Endothelial cell of umbilical vein (primary cell): ENCODE measurements at regions not wholly inside any gene's neighbourhood (a gene's known extent, or its start where the extent isn't known, plus 50 kb on each side); places are given as distances from the start of the nearest gene placed in this dataset.

Experiments used
- BruUV-seq: library from RNA; stranded (reverse); fragments of 400-500 nt; replicated peaks from 2 replicates; lab custom pipeline; 2021; lab: Mats Ljungman, UMichigan
- CTCF ChIA-PET: fragments of 300-600, 350-600 bp; sonication (Branson Sonifier 250); formaldehyde crosslinking; loops from one replicate; lab custom pipeline; 2021; ENCODE audit warnings: antibody characterized with exemption, inconsistent platforms; lab: Charles Lee
- POLR2A ChIA-PET: fragments of 300-600, 350-600 bp; sonication (Branson Sonifier 250); formaldehyde crosslinking; loops from one replicate; lab custom pipeline; 2021; ENCODE audit warnings: antibody characterized with exemption, inconsistent platforms; lab: Charles Lee
- DNase-seq: peaks from one replicate; pipeline ENCODE4 v3.0.0-alpha.2; 2011; ENCODE audit warnings: low read depth, low spot score
- FAIRE-seq: peaks from 2 replicates; lab custom pipeline; 2011; peaks lifted over from hg19 to GRCh38; lab: Jason Lieb, UNC
- H2AFZ ChIP-seq: 2 replicates; pipeline ENCODE4 v1.6.0; 2012; ENCODE audit warnings: low read depth, low read length, control low read depth, inconsistent platforms
- H3K27ac ChIP-seq: 2 replicates; pipeline ENCODE4 v1.5.1; 2011; ENCODE audit warnings: low read depth, mild to moderate bottlenecking, control low read depth, low read length, moderate library complexity; ENCODE audit not compliant: insufficient read depth
- H3K27me3 ChIP-seq, 2 experiments: 2 replicates each; pipeline versions ENCODE4 v1.6.0 to v1.6.1; 2011; ENCODE audit warnings: low read length in 2 of 2, mixed read lengths in 1 of 2; ENCODE audit not compliant: control insufficient read depth in 2 of 2, insufficient read depth in 2 of 2
- H3K36me3 ChIP-seq, 2 experiments: 2 replicates in 1 of 2; 3 replicates in 1 of 2; pipeline ENCODE4 v1.5.1; 2011; ENCODE audit warnings: low read length in 2 of 2, mild to moderate bottlenecking in 1 of 2, moderate library complexity in 1 of 2; ENCODE audit not compliant: control insufficient read depth in 2 of 2, insufficient read depth in 2 of 2; ENCODE audit errors: extremely low read depth in 1 of 2
- H3K4me1 ChIP-seq: 3 replicates; pipeline ENCODE4 v1.5.1; 2011; ENCODE audit warnings: mild to moderate bottlenecking, low read length; ENCODE audit not compliant: control insufficient read depth, insufficient read depth; ENCODE audit errors: extremely low read depth
- H3K4me2 ChIP-seq: 2 replicates; pipeline ENCODE4 v1.6.1; 2011; ENCODE audit warnings: low read length, control low read depth, mixed read lengths; ENCODE audit not compliant: insufficient read depth
- H3K4me3 ChIP-seq, 3 experiments: fragments of 200-600 bp in 1 of 3; sonication (generic), shearing (Covaris generic) in 1 of 3; replicated peaks in 1 of 3; 2 replicates each; pipeline ENCODE4 v1.5.1; 2011 to 2016; ENCODE audit warnings: control low read depth in 3 of 3, low read length in 3 of 3, mild to moderate bottlenecking in 2 of 3, inconsistent platforms in 1 of 3, low read depth in 1 of 3, moderate library complexity in 1 of 3; ENCODE audit not compliant: insufficient read depth in 1 of 3
- H3K79me2 ChIP-seq: 2 replicates; pipeline ENCODE4 v1.6.0; 2012; ENCODE audit warnings: low read length, inconsistent platforms; ENCODE audit not compliant: control insufficient read depth, insufficient read depth
- H3K9ac ChIP-seq: replicated peaks from 2 replicates; pipeline ENCODE3; 2011; ENCODE audit warnings: low read length, control low read depth; ENCODE audit not compliant: insufficient read depth; ENCODE audit errors: extremely low read depth
- H3K9me1 ChIP-seq: replicated peaks from 3 replicates; pipeline ENCODE4 v1.6.0; 2011; ENCODE audit warnings: mild to moderate bottlenecking, low read length; ENCODE audit not compliant: control insufficient read depth, insufficient read depth; ENCODE audit errors: extremely low read depth
- H3K9me3 ChIP-seq: replicated peaks from 2 replicates; pipeline ENCODE4 v1.5.1; 2012; ENCODE audit warnings: low read length, inconsistent platforms; ENCODE audit not compliant: control insufficient read depth, insufficient read depth
- H4K20me1 ChIP-seq: replicated peaks from 2 replicates; pipeline ENCODE3; 2011; ENCODE audit warnings: mild to moderate bottlenecking, low read length; ENCODE audit not compliant: control insufficient read depth, insufficient read depth; ENCODE audit errors: extremely low read depth
- EZH2 ChIP-seq: IDR thresholded peaks from 2 replicates; pipeline ENCODE4 v1.6.1; 2012; ENCODE audit warnings: borderline replicate concordance, low read depth, mild to moderate bottlenecking, moderate library complexity, low read length, inconsistent platforms; ENCODE audit not compliant: severe bottlenecking
- FOS ChIP-seq: IDR thresholded peaks from 2 replicates; pipeline ENCODE4 v1.6.1; 2011; ENCODE audit warnings: mild to moderate bottlenecking, low read length, moderate library complexity, borderline replicate concordance; ENCODE audit not compliant: insufficient read depth
- GATA2 ChIP-seq: IDR thresholded peaks from 2 replicates; pipeline ENCODE4 v1.7.0; 2011; ENCODE audit warnings: low read depth, mild to moderate bottlenecking, moderate library complexity, mixed read lengths, low read length; ENCODE audit not compliant: insufficient read length, insufficient read depth
- JUN ChIP-seq: IDR thresholded peaks from 2 replicates; pipeline ENCODE4 v1.6.1; 2011; ENCODE audit warnings: borderline replicate concordance, low read depth; ENCODE audit not compliant: insufficient read length, insufficient read depth
- MYC ChIP-seq: IDR thresholded peaks from one replicate; pipeline ENCODE4 v1.6.1; 2011; ENCODE audit warnings: mild to moderate bottlenecking, low read depth, low read length
- POLR2A ChIP-seq: IDR thresholded peaks from 2 replicates; pipeline ENCODE4 v1.6.1; 2012; ENCODE audit warnings: low read depth, mild to moderate bottlenecking, control low read depth, low read length
- POLR2AphosphoS5 ChIP-seq: IDR thresholded peaks from 2 replicates; pipeline ENCODE4 v1.6.1; 2012; ENCODE audit warnings: low read depth, mild to moderate bottlenecking, control low read depth, low read length, moderate library complexity; ENCODE audit not compliant: insufficient read depth
- dilution Hi-C: fragments of 300-500 bp; cut with MboI; formaldehyde crosslinking; loops from one replicate; pipeline ENCODE4 v1.15.0; 2019; ENCODE audit warnings: low sequenced_read_pairs; ENCODE audit not compliant: extremely low pct_ligation_motif_present
- intact Hi-C: fragments of 100-400 bp; cut with micrococcal nuclease; formaldehyde crosslinking; loops from one replicate; pipeline ENCODE4 v1.10.0; 2022
- TF ChIP-seq, protein P1 (sequence below), 2 donors: IDR thresholded peaks; 1 replicate in 1 of 2; 2 replicates in 1 of 2; pipeline ENCODE4 v1.5.1; 2011; ENCODE audit warnings: low read length in 2 of 2, mild to moderate bottlenecking in 2 of 2, moderate library complexity in 2 of 2, control low read depth in 1 of 2, inconsistent platforms in 1 of 2, low read depth in 1 of 2; ENCODE audit not compliant: insufficient read depth in 1 of 2; ENCODE audit errors: extremely low read depth in 1 of 2
- TF ChIP-seq, protein P2 (sequence below): IDR thresholded peaks from 2 replicates; pipeline ENCODE4 v1.6.1; 2011; ENCODE audit not compliant: insufficient read depth, insufficient read length

DNA sequence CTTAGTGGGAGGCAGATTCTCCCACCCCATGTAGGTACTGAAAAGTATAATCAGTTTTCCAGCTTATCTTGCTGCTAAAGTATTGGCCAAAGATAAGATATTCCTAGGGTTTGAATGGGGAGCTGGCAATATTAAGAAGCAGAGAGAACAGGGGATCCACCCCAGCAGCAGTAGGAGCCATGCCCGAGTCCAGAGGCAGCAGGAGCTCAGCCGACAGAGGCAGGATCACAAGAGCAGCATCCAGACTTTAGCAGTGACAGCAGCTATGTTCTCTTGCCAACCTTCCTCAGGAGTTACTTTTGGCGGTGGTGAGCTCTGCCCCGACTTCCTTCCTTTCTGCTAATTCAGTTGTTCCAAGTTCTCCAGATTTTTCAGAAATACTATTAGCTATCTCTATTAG is 224.5 kb downstream of the GADD45G start:
- Histone ChIP-seq H3K4me3 (no peak overlapping the region), H3K27ac (no peak overlapping the region), H3K27me3 (peaks cover 1 to 4% of the 10 kb centered on the region in 2 experiments), H3K4me2 (no peak overlapping the region), H3K9me1 (no peaks in the 10 kb centered on the region), H3K79me2 (no peaks in the 10 kb centered on the region), H3K9ac (no peak overlapping the region), H3K4me1 (no peaks in the 10 kb centered on the region), H2AFZ (no peak overlapping the region), H3K36me3 (no peaks in the 10 kb centered on the region), H3K9me3 (no peaks in the 10 kb centered on the region), H4K20me1 (no peaks in the 10 kb centered on the region)
- ChIA-PET CTCF (interaction anchor here (0.9 to 1.6 kb wide), 5 partner anchors 9 to 231 kb away, joined by 3 to 5 read pairs (median 4); no protein-coding TSS in a partner anchor), POLR2A (no interaction called here)
- intact Hi-C loops = no loop called here
- no peak for DNase-seq
- TF ChIP-seq FOS (no peak), GATA2 (no peak), POLR2A (no peak), POLR2AphosphoS5 (no peak), EZH2 (no peak), JUN (no peak), MYC (no peak)
- TF ChIP-seq, protein P1, sequence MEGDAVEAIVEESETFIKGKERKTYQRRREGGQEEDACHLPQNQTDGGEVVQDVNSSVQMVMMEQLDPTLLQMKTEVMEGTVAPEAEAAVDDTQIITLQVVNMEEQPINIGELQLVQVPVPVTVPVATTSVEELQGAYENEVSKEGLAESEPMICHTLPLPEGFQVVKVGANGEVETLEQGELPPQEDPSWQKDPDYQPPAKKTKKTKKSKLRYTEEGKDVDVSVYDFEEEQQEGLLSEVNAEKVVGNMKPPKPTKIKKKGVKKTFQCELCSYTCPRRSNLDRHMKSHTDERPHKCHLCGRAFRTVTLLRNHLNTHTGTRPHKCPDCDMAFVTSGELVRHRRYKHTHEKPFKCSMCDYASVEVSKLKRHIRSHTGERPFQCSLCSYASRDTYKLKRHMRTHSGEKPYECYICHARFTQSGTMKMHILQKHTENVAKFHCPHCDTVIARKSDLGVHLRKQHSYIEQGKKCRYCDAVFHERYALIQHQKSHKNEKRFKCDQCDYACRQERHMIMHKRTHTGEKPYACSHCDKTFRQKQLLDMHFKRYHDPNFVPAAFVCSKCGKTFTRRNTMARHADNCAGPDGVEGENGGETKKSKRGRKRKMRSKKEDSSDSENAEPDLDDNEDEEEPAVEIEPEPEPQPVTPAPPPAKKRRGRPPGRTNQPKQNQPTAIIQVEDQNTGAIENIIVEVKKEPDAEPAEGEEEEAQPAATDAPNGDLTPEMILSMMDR (IDR thresholded peaks at IDR 0.05; ENCODE audit: extremely low read depth in 1 of 2, insufficient read depth in 1 of 2, low read depth in 1 of 2, low read length in 2 of 2) = no peak
- TF ChIP-seq, protein P2, sequence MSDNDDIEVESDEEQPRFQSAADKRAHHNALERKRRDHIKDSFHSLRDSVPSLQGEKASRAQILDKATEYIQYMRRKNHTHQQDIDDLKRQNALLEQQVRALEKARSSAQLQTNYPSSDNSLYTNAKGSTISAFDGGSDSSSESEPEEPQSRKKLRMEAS = no peak
- FAIRE-seq = no peak
- dilution Hi-C loops = no loop called here
- BruUV-seq = no TSS peak
